Cardiac fibroblast (primary cell): ENCODE measurements at regions not wholly inside any gene's neighbourhood (a gene's known extent, or its start where the extent isn't known, plus 50 kb on each side); places are given as distances from the start of the nearest gene placed in this dataset.
"Not testable (repeated sequence)": the region's sequence is repeated elsewhere in the genome, so short reads cannot be mapped to it uniquely, and the experiment has no call there.

Source experiments
- DNase-seq, 2 donors: peaks; one replicate each; pipeline versions ENCODE4 v3.0.0 to v3.0.0-alpha.2; 2010; ENCODE audit warnings: low read depth in 2 of 2
- H3K4me3 ChIP-seq, 2 donors: replicated peaks in 1 of 2; 1 replicate in 1 of 2; 2 replicates in 1 of 2; pipeline ENCODE4 v1.5.1; 2011; ENCODE audit warnings: low read depth in 2 of 2, low read length in 2 of 2, mild to moderate bottlenecking in 2 of 2, moderate library complexity in 1 of 2
- CTCF ChIP-seq: IDR thresholded peaks from one replicate; pipeline ENCODE4 v1.5.1; 2011; ENCODE audit warnings: low read depth, mild to moderate bottlenecking, low read length, inconsistent platforms

- no peak for TF ChIP-seq CTCF
- DNase-seq, result no peak
- no peak overlapping the region for H3K4me3 ChIP-seq
Measured at GRCh38 chr6:8623441-8623840, 188.1 kb upstream of the SLC35B3 start.

- no peak overlapping the region for H3K4me3 ChIP-seq
- TF ChIP-seq CTCF, result no peak
- no peak for DNase-seq
Measured at GRCh38 chr6:8619853-8620252, 184.5 kb upstream of the SLC35B3 start.

- not testable (repeated sequence) for DNase-seq, H3K4me3 ChIP-seq
Measured at GRCh38 chr6:8619408-8619807, 184.1 kb upstream of the SLC35B3 start.

GRCh38 chr6:8608737-8609136 lies 173.4 kb upstream of the SLC35B3 start:
- H3K4me3 ChIP-seq, result no peak overlapping the region
- DNase-seq, result no peak
- no peak for TF ChIP-seq CTCF

GRCh38 chr6:8589941-8590729 lies 154.8 kb upstream of the SLC35B3 start:
- DNase-seq, result no peak
- H3K4me3 ChIP-seq, result no peak overlapping the region
- no peak for TF ChIP-seq CTCF

- DNase-seq, result no peak
- no peak for TF ChIP-seq CTCF
- no peak overlapping the region for H3K4me3 ChIP-seq
Measured at GRCh38 chr6:8588176-8588575, 152.8 kb upstream of the SLC35B3 start.

- no peak for TF ChIP-seq CTCF
- DNase-seq, result no peak
- H3K4me3 ChIP-seq, result no peak overlapping the region
Measured at GRCh38 chr6:8583291-8583690, 147.9 kb upstream of the SLC35B3 start.
